Mucosa of gallbladder (tissue), 1 donor: ENCODE measurements at regions not wholly inside any gene's neighbourhood (a gene's known extent, or its start where the extent isn't known, plus 50 kb on each side); places are given as distances from the start of the nearest gene placed in this dataset.

Experiments used
- DNase-seq: peaks from one replicate; pipeline ENCODE4 v3.0.0-alpha.2; 2020; ENCODE audit warnings: low spot score
- donor health status: DM: no; HTN: no; CAD: no.

- DNase-seq: no peak
Observed at GRCh38 chr14:71466251-71466650, 466.0 kb upstream of the RGS6 start.

GRCh38 chr14:71466946-71467345 is 465.3 kb upstream of the RGS6 start:
- no peak for DNase-seq

GRCh38 chr14:71467361-71467811 is 464.8 kb upstream of the RGS6 start:
- DNase-seq: no peak

GRCh38 chr14:71468701-71469100 is 463.5 kb upstream of the RGS6 start:
- DNase-seq: no peak

- DNase-seq: no peak
Observed at GRCh38 chr14:71469643-71470335, 462.4 kb upstream of the RGS6 start.

- DNase-seq: no peak
Observed at GRCh38 chr14:71471634-71472355, 460.4 kb upstream of the RGS6 start.

- no peak for DNase-seq
Observed at GRCh38 chr14:71472356-71473340, 459.6 kb upstream of the RGS6 start.

- no peak for DNase-seq
Observed at GRCh38 chr14:71473843-71474242, 458.4 kb upstream of the RGS6 start.

GRCh38 chr14:71474301-71475265 is 457.6 kb upstream of the RGS6 start:
- DNase-seq: no peak

- no peak for DNase-seq
Observed at GRCh38 chr14:71475916-71476315, 456.3 kb upstream of the RGS6 start.

GRCh38 chr14:71478542-71478941 is 453.7 kb upstream of the RGS6 start:
- DNase-seq: peak; percentile 14

GRCh38 chr14:71481021-71481654 is 451.1 kb upstream of the RGS6 start:
- no peak for DNase-seq

GRCh38 chr14:71482671-71483070 is 449.6 kb upstream of the RGS6 start:
- DNase-seq: no peak

GRCh38 chr14:71483154-71483553 is 449.1 kb upstream of the RGS6 start:
- no peak for DNase-seq

GRCh38 chr14:71485833-71486232 is 446.4 kb upstream of the RGS6 start:
- no peak for DNase-seq

GRCh38 chr14:71486279-71486678 is 445.9 kb upstream of the RGS6 start:
- DNase-seq: no peak

GRCh38 chr14:71487449-71487848 is 444.8 kb upstream of the RGS6 start:
- no peak for DNase-seq

- DNase-seq: no peak
Observed at GRCh38 chr14:71487941-71488340, 444.3 kb upstream of the RGS6 start.

GRCh38 chr14:71488703-71489191 is 443.5 kb upstream of the RGS6 start:
- DNase-seq: no peak

- no peak for DNase-seq
Observed at GRCh38 chr14:71489742-71490141, 442.5 kb upstream of the RGS6 start.
